Heart left ventricle (tissue), 16 donors: ENCODE measurements at regions not wholly inside any gene's neighbourhood (a gene's known extent, or its start where the extent isn't known, plus 50 kb on each side); places are given as distances from the start of the nearest gene placed in this dataset.

ENCODE experiments used
- ATAC-seq, 4 donors: fragments of 200-7000 bp; cut with Tn5 transposase; one replicate each; pipeline ENCODE4 v1.9.1; 2020 to 2022; ENCODE audit warnings: moderate library complexity in 4 of 4, mild to moderate bottlenecking in 3 of 4, moderate number of reproducible peaks in 1 of 4
- DNase-seq, 5 donors: peaks; one replicate each; pipeline ENCODE4 v3.0.0-alpha.2; 2020
- H3K27ac ChIP-seq, 12 donors: fragments of 200-600 bp; sonication (generic) in 4 of 12; one replicate each; pipeline versions ENCODE4 v1.5.0 to v1.8.0; 2016 to 2022; ENCODE audit warnings: mild to moderate bottlenecking in 2 of 12
- H3K27me3 ChIP-seq, 9 donors: fragments of 200-600 bp; sonication (generic) in 2 of 9; one replicate each; pipeline versions ENCODE4 v1.5.1 to v1.8.0; 2016 to 2022; ENCODE audit warnings: mild to moderate bottlenecking in 3 of 9
- H3K36me3 ChIP-seq, 9 donors: fragments of 200-600 bp; sonication (generic) in 2 of 9; one replicate each; pipeline versions ENCODE4 v1.5.0 to v1.8.0; 2018 to 2022; ENCODE audit warnings: mild to moderate bottlenecking in 2 of 9
- H3K4me1 ChIP-seq, 12 donors: fragments of 200-600 bp; sonication (generic) in 4 of 12; one replicate each; pipeline versions ENCODE4 v1.5.0 to v1.8.0; 2016 to 2022; ENCODE audit warnings: mild to moderate bottlenecking in 3 of 12
- H3K4me3 ChIP-seq, 12 donors: fragments of 200-600 bp; sonication (generic) in 4 of 12; one replicate each; pipeline versions ENCODE4 v1.5.0 to v1.8.0; 2017 to 2022; ENCODE audit warnings: mild to moderate bottlenecking in 9 of 12, moderate library complexity in 4 of 12
- H3K9me3 ChIP-seq, 12 donors: fragments of 200-600 bp; sonication (generic) in 4 of 12; one replicate each; pipeline versions ENCODE4 v1.5.0 to v1.8.0; 2016 to 2022; ENCODE audit warnings: mild to moderate bottlenecking in 1 of 12
- POLR2A ChIP-seq, 2 donors: fragments of 450-650 bp; IDR thresholded peaks; one replicate each; pipeline ENCODE4 v1.6.1; 2017; ENCODE audit warnings: antibody characterized with exemption in 2 of 2, mild to moderate bottlenecking in 2 of 2, moderate library complexity in 2 of 2
- WGBS, 4 donors: extraction: QIAGEN DNeasy Blood & Tissue Kit in 2 of 4; methylation state at CpG; one replicate each; pipeline versions ENCODE4 v1.1.5 to v1.1.7; 2013 to 2018; 5-methylcytosine and 5-hydroxymethylcytosine counted together
- intact Hi-C, 10 donors: fragments of 100-400 bp; cut with DNase I; formaldehyde crosslinking; loops; one replicate each; pipeline versions ENCODE4 v1.11.1 to v1.14.2; 2022
- TF ChIP-seq, protein P1 (sequence below), 12 donors: fragments of 200-600 bp; sonication (generic) in 4 of 12; IDR thresholded peaks; one replicate each; pipeline versions ENCODE4 v1.5.0 to v1.8.0; 2018 to 2022; ENCODE audit warnings: antibody characterized with exemption in 12 of 12, mild to moderate bottlenecking in 5 of 12
- donor health status: ischemic (EF 13 %, LVEDD 7.1; RV severe dilation, severe dysfunction).
- donor health status: healthy with polysubstance abuse.
- donor health status: DM: no; HTN: yes; CAD: no.
- donor health status: DM: no; HTN: no; CAD: no.
- donor health status: ischemic (EF 25% LVEDD 6.9; RV normal size, moderate dysfunction).
- donor health status: ischemic (EF 25% LVEDD 5.7; RV mildly dilated, moderate dysfunction).
- donor health status: healthy.
- donor health status: DM: yes; HTN: yes; CAD: no.
- donor health status: ischemic (EF 35%, LVEDD 5.7; RV mildly dilated, moderate dysfunction).
- donor health status: nonischemic (EF 11% LVEDD 7.7; RV severe dilation, severe dysfunction).
- donor health status: DM: yes; HTN: yes; CAD: no.
- donor health status: PGD.
- donor health status: ischemic (EF 29% LVEDD 5.4; RV normal size, mild dysfunction).
- donor health status: nonischemic (EF 23%, LVEDD 6.1; RV moderate dilation, normal function).

DNA sequence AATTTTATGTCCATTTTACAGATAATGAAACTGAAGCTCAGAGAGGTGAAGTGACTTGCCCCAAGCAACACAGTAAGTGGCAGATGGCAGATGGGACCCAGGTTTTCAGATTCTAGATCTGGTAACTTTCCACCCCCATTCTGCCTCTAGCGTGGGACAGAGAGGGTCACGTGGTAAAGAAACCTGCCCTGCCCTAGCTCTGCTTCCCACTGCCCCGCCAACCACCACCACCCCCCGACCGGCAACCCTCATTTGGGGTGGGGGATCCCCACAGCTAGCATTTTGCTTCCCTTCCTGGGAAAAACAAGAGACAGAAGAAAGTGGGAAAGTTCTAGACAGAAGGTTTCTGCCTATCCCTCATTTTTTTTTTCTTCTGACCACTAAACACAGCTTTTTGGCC lies 172.5 kb downstream of the ACTL7B start:
- H3K9me3 ChIP-seq: peaks cover 0 to 15% (median 7%) of the 10 kb centered on the region in 12 donors
- H3K27ac ChIP-seq: no peak overlapping the region
- H3K4me3 ChIP-seq: no peak overlapping the region
- intact Hi-C loops: no loop called here
- no peaks in the 10 kb centered on the region for H3K27me3 ChIP-seq
- 83 to 92% (median 88%) methylated on average over 5 of the region's 5 CpGs for WGBS, 4 donors
- DNase-seq (no peak), ATAC-seq (no peak)
- TF ChIP-seq, protein P1, sequence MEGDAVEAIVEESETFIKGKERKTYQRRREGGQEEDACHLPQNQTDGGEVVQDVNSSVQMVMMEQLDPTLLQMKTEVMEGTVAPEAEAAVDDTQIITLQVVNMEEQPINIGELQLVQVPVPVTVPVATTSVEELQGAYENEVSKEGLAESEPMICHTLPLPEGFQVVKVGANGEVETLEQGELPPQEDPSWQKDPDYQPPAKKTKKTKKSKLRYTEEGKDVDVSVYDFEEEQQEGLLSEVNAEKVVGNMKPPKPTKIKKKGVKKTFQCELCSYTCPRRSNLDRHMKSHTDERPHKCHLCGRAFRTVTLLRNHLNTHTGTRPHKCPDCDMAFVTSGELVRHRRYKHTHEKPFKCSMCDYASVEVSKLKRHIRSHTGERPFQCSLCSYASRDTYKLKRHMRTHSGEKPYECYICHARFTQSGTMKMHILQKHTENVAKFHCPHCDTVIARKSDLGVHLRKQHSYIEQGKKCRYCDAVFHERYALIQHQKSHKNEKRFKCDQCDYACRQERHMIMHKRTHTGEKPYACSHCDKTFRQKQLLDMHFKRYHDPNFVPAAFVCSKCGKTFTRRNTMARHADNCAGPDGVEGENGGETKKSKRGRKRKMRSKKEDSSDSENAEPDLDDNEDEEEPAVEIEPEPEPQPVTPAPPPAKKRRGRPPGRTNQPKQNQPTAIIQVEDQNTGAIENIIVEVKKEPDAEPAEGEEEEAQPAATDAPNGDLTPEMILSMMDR (IDR thresholded peaks at IDR 0.05): no peak
- TF ChIP-seq POLR2A (IDR thresholded peaks at IDR 0.05): no peak
- no peaks in the 10 kb centered on the region for H3K4me1 ChIP-seq
- H3K36me3 ChIP-seq: no peaks in the 10 kb centered on the region

GRCh38 chr9:108681851-108682590 lies 173.8 kb downstream of the ACTL7B start:
- TF ChIP-seq POLR2A (IDR thresholded peaks at IDR 0.05): no peak
- TF ChIP-seq, protein P1 (IDR thresholded peaks at IDR 0.05): no peak
- no peaks in the 10 kb centered on the region for H3K27me3 ChIP-seq
- H3K27ac ChIP-seq: no peak overlapping the region
- no peaks in the 10 kb centered on the region for H3K4me1 ChIP-seq
- H3K4me3 ChIP-seq: no peak overlapping the region
- no peak for ATAC-seq
- no peak for DNase-seq
- 85 to 89% (median 86%) methylated on average over 10 of the region's 10 CpGs for WGBS, 4 donors
- intact Hi-C loops: no loop called here
- H3K9me3 ChIP-seq: peaks cover 0 to 13% (median 4%) of the 10 kb centered on the region in 12 donors
- no peaks in the 10 kb centered on the region for H3K36me3 ChIP-seq

- no peak for ATAC-seq
- peaks cover 0 to 3% (median 0%) of the 10 kb centered on the region in 12 donors for H3K9me3 ChIP-seq
- TF ChIP-seq POLR2A (IDR thresholded peaks at IDR 0.05): no peak
- TF ChIP-seq, protein P1 (IDR thresholded peaks at IDR 0.05): no peak
- 77 to 85% (median 82%) methylated on average over 4 of the region's 4 CpGs for WGBS, 4 donors
- H3K36me3 ChIP-seq: no peaks in the 10 kb centered on the region
- intact Hi-C loops: no loop called here
- H3K4me3 ChIP-seq: no peak overlapping the region
- H3K4me1 ChIP-seq: no peaks in the 10 kb centered on the region
- H3K27me3 ChIP-seq: no peaks in the 10 kb centered on the region
- no peak overlapping the region for H3K27ac ChIP-seq
- no peak for DNase-seq
Observed at GRCh38 chr9:108680946-108681345, 174.8 kb downstream of the ACTL7B start.

GRCh38 chr9:108677776-108678175 lies 178.0 kb downstream of the ACTL7B start:
- TF ChIP-seq, protein P1 (IDR thresholded peaks at IDR 0.05): no peak
- no peak for TF ChIP-seq POLR2A (IDR thresholded peaks at IDR 0.05)
- H3K27me3 ChIP-seq: no peaks in the 10 kb centered on the region
- WGBS, 4 donors: 90 to 95% (median 92%) methylated on average over 6 of the region's 6 CpGs
- no peaks in the 10 kb centered on the region for H3K36me3 ChIP-seq
- intact Hi-C loops: no loop called here
- no peaks in the 10 kb centered on the region for H3K9me3 ChIP-seq
- H3K27ac ChIP-seq: no peak overlapping the region
- no peak overlapping the region for H3K4me3 ChIP-seq
- H3K4me1 ChIP-seq: no peaks in the 10 kb centered on the region
- ATAC-seq (no peak), DNase-seq (no peak)
